Calu3 (cell line): ENCODE measurements at regions not wholly inside any gene's neighbourhood (a gene's known extent, or its start where the extent isn't known, plus 50 kb on each side); places are given as distances from the start of the nearest gene placed in this dataset.

ENCODE experiments used
- BruUV-seq: library from RNA; stranded (reverse); fragments of 400-500 nt; replicated peaks from 2 replicates; lab custom pipeline; 2021; lab: Mats Ljungman, UMichigan
- CTCF ChIA-PET: fragments of 300-600 bp; sonication (Branson Sonifier 250); formaldehyde crosslinking; loops from one replicate; lab custom pipeline; 2022; ENCODE audit warnings: antibody characterized with exemption; lab: Charles Lee
- DNase-seq: peaks from one replicate; pipeline ENCODE4 v3.0.0; 2022
- H3K27ac Mint-ChIP-seq: one replicate; pipeline ENCODE4 v1.8.0; 2022; ENCODE audit warnings: mixed read lengths; ENCODE audit not compliant: unreplicated experiment
- H3K27me3 Mint-ChIP-seq: one replicate; pipeline ENCODE4 v1.8.0; 2022; ENCODE audit warnings: mixed read lengths; ENCODE audit not compliant: unreplicated experiment
- H3K36me3 Mint-ChIP-seq: one replicate; pipeline ENCODE4 v1.8.0; 2022; ENCODE audit warnings: mild to moderate bottlenecking, moderate library complexity, mixed read lengths; ENCODE audit not compliant: insufficient read depth, unreplicated experiment
- H3K4me1 Mint-ChIP-seq: one replicate; pipeline ENCODE4 v1.8.0; 2022; ENCODE audit warnings: mild to moderate bottlenecking, low read depth, mixed read lengths; ENCODE audit not compliant: unreplicated experiment
- H3K4me3 Mint-ChIP-seq: one replicate; pipeline ENCODE4 v1.8.0; 2022; ENCODE audit warnings: mild to moderate bottlenecking, low read depth, moderate library complexity, mixed read lengths; ENCODE audit not compliant: unreplicated experiment
- H3K9me3 Mint-ChIP-seq: one replicate; pipeline ENCODE4 v1.8.0; 2022; ENCODE audit warnings: low read depth, mixed read lengths; ENCODE audit not compliant: unreplicated experiment
- CTCF ChIP-seq: fragments of 200-600 bp; IDR thresholded peaks from one replicate; pipeline ENCODE4 v1.8.0; 2022; ENCODE audit warnings: antibody characterized with exemption; ENCODE audit not compliant: unreplicated experiment
- intact Hi-C: fragments of 100-400 bp; cut with micrococcal nuclease; formaldehyde crosslinking; loops from one replicate; pipeline ENCODE4 v1.10.0; 2022; ENCODE audit not compliant: unreplicated experiment

GRCh38 chr18:59048378-59048777 lies 91.3 kb upstream of the SEC11C start:
- H3K36me3 Mint-ChIP-seq = no peaks in the 10 kb centered on the region
- intact Hi-C loops = no loop called here
- no peak for DNase-seq
- BruUV-seq = no TSS peak
- no peak overlapping the region for H3K27ac Mint-ChIP-seq
- no peaks in the 10 kb centered on the region for H3K9me3 Mint-ChIP-seq
- no peak for TF ChIP-seq CTCF
- no peaks in the 10 kb centered on the region for H3K4me1 Mint-ChIP-seq
- no peaks in the 10 kb centered on the region for H3K27me3 Mint-ChIP-seq
- no peak overlapping the region for H3K4me3 Mint-ChIP-seq
- CTCF ChIA-PET = no interaction called here

GRCh38 chr18:59049721-59050660 lies 89.7 kb upstream of the SEC11C start:
- CTCF ChIA-PET = no interaction called here
- Mint-ChIP-seq H3K9me3 (no peaks in the 10 kb centered on the region), H3K4me1 (no peaks in the 10 kb centered on the region), H3K27me3 (no peaks in the 10 kb centered on the region), H3K27ac (no peak overlapping the region), H3K36me3 (no peaks in the 10 kb centered on the region), H3K4me3 (no peak overlapping the region)
- no TSS peak for BruUV-seq
- TF ChIP-seq CTCF = no peak
- intact Hi-C loops = no loop called here
- DNase-seq = no peak

GRCh38 chr18:59050661-59051057 lies 89.0 kb upstream of the SEC11C start:
- H3K4me3 Mint-ChIP-seq = no peak overlapping the region
- H3K9me3 Mint-ChIP-seq = no peaks in the 10 kb centered on the region
- DNase-seq = no peak
- CTCF ChIA-PET = no interaction called here
- no peak overlapping the region for H3K27ac Mint-ChIP-seq
- intact Hi-C loops = no loop called here
- no peaks in the 10 kb centered on the region for H3K4me1 Mint-ChIP-seq
- H3K27me3 Mint-ChIP-seq = no peaks in the 10 kb centered on the region
- TF ChIP-seq CTCF = no peak
- H3K36me3 Mint-ChIP-seq = no peaks in the 10 kb centered on the region
- no TSS peak for BruUV-seq

GRCh38 chr18:59051470-59052165 lies 88.1 kb upstream of the SEC11C start:
- no peak for DNase-seq
- Mint-ChIP-seq H3K27me3 (no peaks in the 10 kb centered on the region), H3K4me1 (no peaks in the 10 kb centered on the region), H3K4me3 (no peak overlapping the region), H3K27ac (no peak overlapping the region), H3K36me3 (no peaks in the 10 kb centered on the region), H3K9me3 (no peaks in the 10 kb centered on the region)
- no TSS peak for BruUV-seq
- TF ChIP-seq CTCF = no peak
- intact Hi-C loops = no loop called here
- CTCF ChIA-PET = no interaction called here
